SW 1271 (cell line): ENCODE measurements at regions not wholly inside any gene's neighbourhood (a gene's known extent, or its start where the extent isn't known, plus 50 kb on each side); places are given as distances from the start of the nearest gene placed in this dataset.
"Not testable (repeated sequence)": the region's sequence is repeated elsewhere in the genome, so short reads cannot be mapped to it uniquely, and the experiment has no call there.

Source experiments
- DNase-seq, 2 experiments: peaks; one replicate each; lab custom pipeline; 2025; lab: John Stamatoyannopoulos, UW

GRCh38 chr7:94104301-94104700 lies 100.1 kb upstream of the BET1 start:
- no peak for DNase-seq

- DNase-seq = no peak
Measured at GRCh38 chr7:94109556-94109955, 105.4 kb upstream of the BET1 start.

GRCh38 chr7:94111009-94111408 lies 106.9 kb upstream of the BET1 start:
- DNase-seq = no peak

GRCh38 chr7:94115316-94115715 lies 111.2 kb upstream of the BET1 start:
- DNase-seq = no peak

GRCh38 chr7:94123136-94123535 lies 119.0 kb upstream of the BET1 start:
- DNase-seq = no peak

GRCh38 chr7:94127026-94127425 lies 122.9 kb upstream of the BET1 start:
- DNase-seq = no peak

GRCh38 chr7:94128072-94128471 lies 123.9 kb upstream of the BET1 start:
- no peak for DNase-seq

GRCh38 chr7:94129443-94130140 lies 125.4 kb upstream of the BET1 start:
- peak in 1 of 2 experiments; percentile 65 for DNase-seq

- no peak for DNase-seq
Measured at GRCh38 chr7:94130716-94131115, 126.6 kb upstream of the BET1 start.

- DNase-seq = no peak
Measured at GRCh38 chr7:94133460-94133859, 129.3 kb upstream of the BET1 start.

GRCh38 chr7:94135180-94135579 lies 131.0 kb upstream of the BET1 start:
- no peak for DNase-seq

GRCh38 chr7:94142281-94142680 lies 138.1 kb upstream of the BET1 start:
- DNase-seq = no peak

GRCh38 chr7:94145602-94146001 lies 141.4 kb upstream of the BET1 start:
- DNase-seq = no peak

GRCh38 chr7:94146408-94146807 lies 142.3 kb upstream of the BET1 start:
- no peak for DNase-seq

GRCh38 chr7:94149789-94150545 lies 145.8 kb upstream of the BET1 start:
- DNase-seq = no peak

- DNase-seq = no peak
Measured at GRCh38 chr7:94154182-94154581, 150.0 kb upstream of the BET1 start.

GRCh38 chr7:94154858-94155257 lies 150.7 kb upstream of the BET1 start:
- no peak for DNase-seq

- DNase-seq = not testable (repeated sequence)
Measured at GRCh38 chr7:94157659-94158306, 153.6 kb upstream of the BET1 start.

- no peak for DNase-seq
Measured at GRCh38 chr7:94160719-94161435, 156.7 kb upstream of the BET1 start.

- DNase-seq = no peak
Measured at GRCh38 chr7:94161476-94161875, 157.3 kb upstream of the BET1 start.

GRCh38 chr7:94169682-94170081 lies 165.5 kb upstream of the BET1 start:
- DNase-seq = no peak

- DNase-seq = no peak
Measured at GRCh38 chr7:94170836-94171235, 166.7 kb upstream of the BET1 start.
